Type B pancreatic cell (in vitro differentiated cells): ENCODE measurements at regions not wholly inside any gene's neighbourhood (a gene's known extent, or its start where the extent isn't known, plus 50 kb on each side); places are given as distances from the start of the nearest gene placed in this dataset.

ENCODE experiments used
- DNase-seq: peaks from one replicate; pipeline ENCODE4 v3.0.0; 2021; ENCODE audit warnings: mixed read lengths; ENCODE audit not compliant: unreplicated experiment; ENCODE audit errors: extremely low spot score
- H3K27ac Mint-ChIP-seq: 2 replicates; pipeline ENCODE4 v1.8.0; 2021; ENCODE audit warnings: mild to moderate bottlenecking, mixed read lengths
- H3K27me3 Mint-ChIP-seq: 2 replicates; pipeline ENCODE4 v1.8.0; 2021; ENCODE audit warnings: mixed read lengths
- H3K36me3 Mint-ChIP-seq: 2 replicates; pipeline ENCODE4 v1.8.0; 2021; ENCODE audit warnings: mixed read lengths
- H3K4me1 Mint-ChIP-seq: one replicate; pipeline ENCODE4 v1.8.0; 2021; ENCODE audit warnings: mixed read lengths; ENCODE audit not compliant: unreplicated experiment
- H3K4me3 Mint-ChIP-seq: 2 replicates; pipeline ENCODE4 v1.8.0; 2021; ENCODE audit warnings: mild to moderate bottlenecking, mixed read lengths
- H3K9me3 Mint-ChIP-seq: 2 replicates; pipeline ENCODE4 v1.8.0; 2021; ENCODE audit warnings: mixed read lengths
- CTCF ChIP-seq: fragments of 200-600 bp; sonication (generic); conservative IDR thresholded peaks from 2 replicates; pipeline ENCODE4 v1.5.0; 2021; ENCODE audit warnings: antibody characterized with exemption, mild to moderate bottlenecking

- no peak for TF ChIP-seq CTCF
- Mint-ChIP-seq H3K36me3 (no peaks in the 10 kb centered on the region), H3K4me3 (no peak overlapping the region), H3K27ac (no peak overlapping the region), H3K27me3 (peaks cover 95% of the 10 kb centered on the region), H3K4me1 (peaks cover 28% of the 10 kb centered on the region), H3K9me3 (no peaks in the 10 kb centered on the region)
- no peak for DNase-seq
Measured at GRCh38 chr6:41409489-41409888, 74.1 kb downstream of the NCR2 start.

- no peak for DNase-seq
- Mint-ChIP-seq H3K4me1 (peaks cover 38% of the 10 kb centered on the region), H3K27me3 (peaks cover 95% of the 10 kb centered on the region), H3K36me3 (no peaks in the 10 kb centered on the region), H3K9me3 (no peaks in the 10 kb centered on the region), H3K27ac (no peak overlapping the region), H3K4me3 (no peak overlapping the region)
- no peak for TF ChIP-seq CTCF
Measured at GRCh38 chr6:41411961-41412360, 76.6 kb downstream of the NCR2 start.

GRCh38 chr6:41413250-41413649, 77.8 kb downstream of the NCR2 start:
- Mint-ChIP-seq H3K27me3 (peaks cover 94% of the 10 kb centered on the region), H3K27ac (no peak overlapping the region), H3K4me1 (peaks cover 49% of the 10 kb centered on the region), H3K4me3 (no peak overlapping the region), H3K36me3 (no peaks in the 10 kb centered on the region), H3K9me3 (no peaks in the 10 kb centered on the region)
- TF ChIP-seq CTCF = no peak
- no peak for DNase-seq

- no peak overlapping the region for H3K27ac Mint-ChIP-seq
- H3K4me3 Mint-ChIP-seq = no peak overlapping the region
- TF ChIP-seq CTCF = no peak
- H3K27me3 Mint-ChIP-seq = peaks cover 85% of the 10 kb centered on the region
- no peaks in the 10 kb centered on the region for H3K9me3 Mint-ChIP-seq
- no peak for DNase-seq
- H3K36me3 Mint-ChIP-seq = no peaks in the 10 kb centered on the region
- peaks cover 41% of the 10 kb centered on the region for H3K4me1 Mint-ChIP-seq
Measured at GRCh38 chr6:41416501-41416837, 81.1 kb downstream of the NCR2 start.

- TF ChIP-seq CTCF = no peak
- no peaks in the 10 kb centered on the region for H3K9me3 Mint-ChIP-seq
- H3K27me3 Mint-ChIP-seq = peaks cover 76% of the 10 kb centered on the region
- no peaks in the 10 kb centered on the region for H3K36me3 Mint-ChIP-seq
- no peak for DNase-seq
- H3K27ac Mint-ChIP-seq = no peak overlapping the region
- no peak overlapping the region for H3K4me3 Mint-ChIP-seq
- peaks cover 31% of the 10 kb centered on the region for H3K4me1 Mint-ChIP-seq
Measured at GRCh38 chr6:41418741-41419140, 83.3 kb downstream of the NCR2 start.

- H3K4me1 Mint-ChIP-seq = peaks cover 31% of the 10 kb centered on the region
- no peak for DNase-seq
- H3K27me3 Mint-ChIP-seq = peaks cover 69% of the 10 kb centered on the region
- H3K9me3 Mint-ChIP-seq = no peaks in the 10 kb centered on the region
- TF ChIP-seq CTCF = no peak
- H3K27ac Mint-ChIP-seq = no peak overlapping the region
- no peak overlapping the region for H3K4me3 Mint-ChIP-seq
- H3K36me3 Mint-ChIP-seq = no peaks in the 10 kb centered on the region
Measured at GRCh38 chr6:41419385-41419784, 84.0 kb downstream of the NCR2 start.
